ENCODE measurements at regions not wholly inside any gene's neighbourhood (a gene's known extent, or its start where the extent isn't known, plus 50 kb on each side); places are given as distances from the start of the nearest gene placed in this dataset.

DNA sequence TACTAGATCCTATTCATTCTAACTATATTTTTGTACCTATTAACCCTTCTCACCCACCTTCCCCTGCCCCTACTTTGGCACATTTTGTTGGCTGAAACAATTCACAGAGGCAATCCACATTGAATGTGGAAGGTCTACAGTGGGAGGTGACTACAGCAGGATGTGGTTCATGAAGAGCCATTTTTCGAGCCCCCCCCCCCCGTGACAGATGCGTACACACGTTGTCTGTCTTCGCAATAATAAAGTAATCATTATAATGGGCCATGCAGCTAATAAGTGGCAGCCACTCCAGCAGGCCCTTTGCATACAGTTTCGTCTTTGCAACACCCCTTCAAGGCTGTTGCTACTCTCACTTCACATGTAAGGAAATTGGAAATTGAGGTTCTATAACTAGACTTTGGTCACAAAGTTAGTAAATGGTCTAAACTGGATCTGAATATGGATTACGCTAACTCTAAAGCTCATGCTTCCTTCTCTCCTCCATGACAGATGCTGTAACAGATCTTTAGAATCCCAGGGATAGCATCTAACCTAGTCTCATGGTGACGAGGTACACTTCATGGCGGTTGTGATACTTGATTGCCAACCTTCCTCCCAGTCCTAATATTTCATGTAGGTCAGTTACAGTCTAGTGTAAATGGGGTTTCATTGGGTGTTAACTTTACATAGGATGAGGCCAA lies 176.8 kb downstream of the MYCN start (continued):
- no peak for TF ChIP-seq BACH2 (CRISPR knock-in tag; IDR thresholded peaks at IDR 0.05; ENCODE audit: borderline replicate concordance)
- TF ChIP-seq ZNF8 (CRISPR knock-in tag; IDR thresholded peaks at IDR 0.05) = no peak

DNA sequence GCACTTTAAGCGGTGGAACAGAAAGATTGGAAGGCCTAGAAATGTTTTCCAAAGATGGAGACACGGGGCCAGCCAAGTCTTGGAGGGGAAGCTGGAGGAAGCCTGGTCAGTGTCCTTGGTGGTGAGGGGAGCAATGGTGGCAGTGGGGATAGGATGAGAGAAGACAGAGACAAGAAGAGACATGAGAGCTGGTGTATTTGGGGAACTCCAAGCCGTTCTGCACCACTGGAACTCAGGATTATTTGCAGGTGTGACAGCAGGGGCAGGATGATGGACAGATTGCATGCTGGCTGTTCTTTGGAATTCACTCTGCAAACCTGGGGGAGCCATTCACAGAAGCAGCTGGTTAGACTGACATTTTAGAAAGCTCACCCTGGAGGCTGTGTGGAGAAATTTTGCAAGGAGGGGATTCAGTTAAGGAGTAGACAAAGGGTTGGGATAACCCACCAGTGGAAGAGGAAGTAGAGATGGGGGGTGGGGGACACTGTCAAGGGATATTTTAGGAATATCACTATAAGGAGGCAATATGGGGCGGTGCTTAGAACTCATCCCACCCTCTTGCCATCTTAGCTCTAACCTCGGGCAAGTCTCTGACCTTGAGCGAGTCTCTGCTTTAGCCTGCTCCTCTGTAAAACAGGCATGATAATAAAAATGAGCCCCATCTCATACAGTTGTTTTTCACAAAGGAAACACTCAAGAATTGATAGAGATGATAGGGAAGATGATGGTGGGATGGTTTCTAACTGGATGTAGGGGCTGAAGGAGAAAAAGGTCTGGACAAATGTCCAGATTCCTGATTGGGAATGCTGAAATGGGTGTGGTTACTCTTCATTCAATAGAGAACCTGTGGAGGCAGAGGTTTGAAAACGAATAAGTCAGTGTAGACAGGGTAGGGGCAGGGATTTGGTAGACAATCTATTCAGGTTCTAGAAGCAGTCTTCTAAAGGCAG lies 175.8 kb downstream of the MYCN start:
- no peak for TF ChIP-seq ZNF70 (CRISPR knock-in tag; IDR thresholded peaks at IDR 0.05)
- TF ChIP-seq TOX (CRISPR knock-in tag; IDR thresholded peaks at IDR 0.05; ENCODE audit: borderline replicate concordance) = no peak
- TF ChIP-seq POU6F1 (CRISPR knock-in tag; IDR thresholded peaks at IDR 0.05; ENCODE audit: borderline replicate concordance, low read depth) = no peak
- TF ChIP-seq TCF4 (CRISPR knock-in tag; IDR thresholded peaks at IDR 0.05; ENCODE audit: borderline replicate concordance) = no peak
- TF ChIP-seq RARB (CRISPR knock-in tag; IDR thresholded peaks at IDR 0.05) = no peak
- TF ChIP-seq, protein P1, sequence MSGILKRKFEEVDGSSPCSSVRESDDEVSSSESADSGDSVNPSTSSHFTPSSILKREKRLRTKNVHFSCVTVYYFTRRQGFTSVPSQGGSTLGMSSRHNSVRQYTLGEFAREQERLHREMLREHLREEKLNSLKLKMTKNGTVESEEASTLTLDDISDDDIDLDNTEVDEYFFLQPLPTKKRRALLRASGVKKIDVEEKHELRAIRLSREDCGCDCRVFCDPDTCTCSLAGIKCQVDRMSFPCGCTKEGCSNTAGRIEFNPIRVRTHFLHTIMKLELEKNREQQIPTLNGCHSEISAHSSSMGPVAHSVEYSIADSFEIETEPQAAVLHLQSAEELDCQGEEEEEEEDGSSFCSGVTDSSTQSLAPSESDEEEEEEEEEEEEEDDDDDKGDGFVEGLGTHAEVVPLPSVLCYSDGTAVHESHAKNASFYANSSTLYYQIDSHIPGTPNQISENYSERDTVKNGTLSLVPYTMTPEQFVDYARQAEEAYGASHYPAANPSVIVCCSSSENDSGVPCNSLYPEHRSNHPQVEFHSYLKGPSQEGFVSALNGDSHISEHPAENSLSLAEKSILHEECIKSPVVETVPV (CRISPR knock-in tag; IDR thresholded peaks at IDR 0.05) = no peak

DNA sequence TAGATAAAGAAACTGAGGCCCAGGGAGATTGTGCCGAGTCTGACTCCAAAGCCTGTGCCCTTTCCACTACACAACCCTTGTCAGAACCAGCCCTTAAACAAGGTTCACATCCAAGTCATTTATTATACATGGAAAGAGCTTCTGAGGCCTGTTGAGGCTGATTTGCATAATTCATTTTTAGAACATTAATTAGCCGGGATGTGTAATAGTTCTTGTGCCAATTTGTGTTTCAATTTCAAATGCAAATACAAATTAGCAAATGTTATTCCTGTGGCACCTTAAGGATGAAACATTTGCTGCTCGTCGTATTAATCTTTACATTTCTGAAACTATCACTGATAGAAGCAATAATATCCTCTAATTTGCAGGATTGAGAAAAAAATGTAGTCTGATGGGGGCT lies 174.9 kb downstream of the MYCN start:
- TF ChIP-seq ZNF8 (CRISPR knock-in tag; IDR thresholded peaks at IDR 0.05) = no peak
- no peak for TF ChIP-seq SNAI2 (CRISPR knock-in tag; IDR thresholded peaks at IDR 0.05)
- TF ChIP-seq POU6F1 (CRISPR knock-in tag; IDR thresholded peaks at IDR 0.05; ENCODE audit: borderline replicate concordance, low read depth) = no peak
- TF ChIP-seq ZNF70 (CRISPR knock-in tag; IDR thresholded peaks at IDR 0.05) = no peak
- no peak for TF ChIP-seq GLIS3 (CRISPR knock-in tag; IDR thresholded peaks at IDR 0.05)
- TF ChIP-seq CREB5 (CRISPR knock-in tag; IDR thresholded peaks at IDR 0.05; ENCODE audit: low read depth) = no peak
- TF ChIP-seq PATZ1 (CRISPR knock-in tag; IDR thresholded peaks at IDR 0.05; ENCODE audit: borderline replicate concordance) = no peak
- no peak for TF ChIP-seq ARNTL (CRISPR knock-in tag; IDR thresholded peaks at IDR 0.05; ENCODE audit: borderline replicate concordance, low read depth)
- no peak for TF ChIP-seq PPARA (CRISPR knock-in tag; IDR thresholded peaks at IDR 0.05; ENCODE audit: borderline replicate concordance)
- TF ChIP-seq ESRRG (CRISPR knock-in tag; IDR thresholded peaks at IDR 0.05) = no peak
- TF ChIP-seq TSHZ2 (CRISPR knock-in tag; IDR thresholded peaks at IDR 0.05) = no peak
- no peak for TF ChIP-seq ZNF565 (CRISPR knock-in tag; conservative IDR thresholded peaks at IDR 0.05; ENCODE audit: low read depth)
- no peak for TF ChIP-seq CSDC2 (CRISPR knock-in tag; IDR thresholded peaks at IDR 0.05)
- no peak for TF ChIP-seq ISL1 (CRISPR knock-in tag; IDR thresholded peaks at IDR 0.05)
- TF ChIP-seq TCF4 (CRISPR knock-in tag; IDR thresholded peaks at IDR 0.05; ENCODE audit: borderline replicate concordance) = no peak
- no peak for TF ChIP-seq ZC3H10 (CRISPR knock-in tag; IDR thresholded peaks at IDR 0.05)
- no peak for TF ChIP-seq RARB (CRISPR knock-in tag; IDR thresholded peaks at IDR 0.05)
- no peak for TF ChIP-seq OSR1 (CRISPR knock-in tag; IDR thresholded peaks at IDR 0.05)
- no peak for ATAC-seq

More for the DNA sequence above, 175.8 kb downstream of the MYCN start:
- ATAC-seq = no peak
